ENCODE measurements at regions not wholly inside any gene's neighbourhood (a gene's known extent, or its start where the extent isn't known, plus 50 kb on each side); places are given as distances from the start of the nearest gene placed in this dataset.

DNA sequence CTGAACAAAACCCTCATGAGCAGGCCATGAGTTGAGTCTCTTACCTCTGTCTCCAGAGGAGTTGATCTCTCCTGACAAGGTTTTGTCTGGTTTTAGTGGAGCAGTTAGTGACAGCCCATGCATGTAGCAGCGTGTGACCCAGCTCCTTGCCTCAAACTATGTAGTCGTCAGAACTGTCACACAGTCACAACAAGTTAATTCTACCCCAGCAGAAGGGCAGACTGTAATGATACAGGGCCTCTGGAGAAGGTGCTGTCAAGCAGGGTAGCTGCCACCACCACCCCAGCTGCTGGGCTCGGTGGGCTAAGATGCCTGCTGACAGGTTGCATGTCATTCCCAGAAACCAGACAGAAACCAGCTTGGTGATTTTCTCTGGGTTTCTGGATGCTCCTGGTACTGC, 194.5 kb downstream of the PSAT1 start:
- Histone ChIP-seq H3K4me2 (ENCODE audit: low read depth, low read length, poor library complexity, severe bottlenecking) (no peak overlapping the region), H4K20me1 (ENCODE audit: insufficient read depth, low read length, poor library complexity, severe bottlenecking) (no peaks in the 10 kb centered on the region), H3F3A (ENCODE audit: low read depth) (no peaks in the 10 kb centered on the region), H3K9me2 (replicated peaks; ENCODE audit: low read depth, low read length) (no peaks in the 10 kb centered on the region), H3K9me3 (ENCODE audit: insufficient read depth, low read depth, low read length) (no peaks in the 10 kb centered on the region), H3K4me1 (ENCODE audit: insufficient read depth, low read length, poor library complexity, severe bottlenecking) (no peaks in the 10 kb centered on the region), H3K36me3 (ENCODE audit: insufficient read depth, low read length) (no peaks in the 10 kb centered on the region), H2AFZ (ENCODE audit: low read length) (no peak overlapping the region), H3K27me3 (ENCODE audit: insufficient read depth, low read length, poor library complexity, severe bottlenecking) (no peaks in the 10 kb centered on the region), H3K4me3 (ENCODE audit: low read length, poor library complexity, severe bottlenecking) (no peak overlapping the region), H3K9ac (ENCODE audit: low read depth, low read length, poor library complexity, severe bottlenecking) (no peak overlapping the region), H3K79me2 (ENCODE audit: insufficient read depth, low read length) (no peaks in the 10 kb centered on the region)
- TF ChIP-seq EZH2phosphoT487 (IDR thresholded peaks at IDR 0.05; ENCODE audit: borderline replicate concordance) = no peak
- TF ChIP-seq, protein P1, sequence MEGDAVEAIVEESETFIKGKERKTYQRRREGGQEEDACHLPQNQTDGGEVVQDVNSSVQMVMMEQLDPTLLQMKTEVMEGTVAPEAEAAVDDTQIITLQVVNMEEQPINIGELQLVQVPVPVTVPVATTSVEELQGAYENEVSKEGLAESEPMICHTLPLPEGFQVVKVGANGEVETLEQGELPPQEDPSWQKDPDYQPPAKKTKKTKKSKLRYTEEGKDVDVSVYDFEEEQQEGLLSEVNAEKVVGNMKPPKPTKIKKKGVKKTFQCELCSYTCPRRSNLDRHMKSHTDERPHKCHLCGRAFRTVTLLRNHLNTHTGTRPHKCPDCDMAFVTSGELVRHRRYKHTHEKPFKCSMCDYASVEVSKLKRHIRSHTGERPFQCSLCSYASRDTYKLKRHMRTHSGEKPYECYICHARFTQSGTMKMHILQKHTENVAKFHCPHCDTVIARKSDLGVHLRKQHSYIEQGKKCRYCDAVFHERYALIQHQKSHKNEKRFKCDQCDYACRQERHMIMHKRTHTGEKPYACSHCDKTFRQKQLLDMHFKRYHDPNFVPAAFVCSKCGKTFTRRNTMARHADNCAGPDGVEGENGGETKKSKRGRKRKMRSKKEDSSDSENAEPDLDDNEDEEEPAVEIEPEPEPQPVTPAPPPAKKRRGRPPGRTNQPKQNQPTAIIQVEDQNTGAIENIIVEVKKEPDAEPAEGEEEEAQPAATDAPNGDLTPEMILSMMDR (conservative IDR thresholded peaks at IDR 0.05; ENCODE audit: low read length) = no peak

DNA sequence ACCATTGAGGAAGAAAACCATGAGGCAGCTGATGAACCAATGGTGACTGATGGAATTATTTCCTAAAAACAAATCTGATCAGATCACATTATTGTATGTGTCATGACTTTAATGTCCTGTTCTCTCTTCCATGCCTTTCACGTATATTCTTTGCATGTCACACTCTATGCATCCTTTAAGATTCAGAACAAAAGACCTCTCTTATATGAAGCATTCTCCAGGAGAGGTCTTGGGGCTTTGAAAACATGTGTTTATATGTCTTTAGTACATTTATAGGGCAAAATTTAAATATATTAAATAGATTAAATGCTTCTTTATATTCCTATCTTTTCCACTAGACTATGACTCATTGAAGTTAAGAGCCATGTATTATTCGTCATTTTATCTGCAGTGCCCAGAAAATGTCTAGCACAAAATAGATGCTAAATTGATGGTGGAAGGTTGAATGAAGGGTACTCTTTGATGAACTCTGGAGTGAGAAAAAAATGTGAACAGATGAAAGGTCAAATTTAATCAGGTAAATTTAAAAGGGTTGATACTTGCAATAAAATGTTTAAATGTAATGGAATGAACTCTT, 196.3 kb downstream of the PSAT1 start:
- no peaks in the 10 kb centered on the region for H3K79me2 ChIP-seq (ENCODE audit: insufficient read depth, low read length)
- TF ChIP-seq EZH2phosphoT487 (IDR thresholded peaks at IDR 0.05; ENCODE audit: borderline replicate concordance) = no peak
- TF ChIP-seq, protein P1 (conservative IDR thresholded peaks at IDR 0.05; ENCODE audit: low read length) = no peak
- H3K9me2 ChIP-seq (replicated peaks; ENCODE audit: low read depth, low read length) = no peaks in the 10 kb centered on the region
- no peaks in the 10 kb centered on the region for H3F3A ChIP-seq (ENCODE audit: low read depth)
- no peaks in the 10 kb centered on the region for H3K27me3 ChIP-seq (ENCODE audit: insufficient read depth, low read length, poor library complexity, severe bottlenecking)
- H3K9ac ChIP-seq (ENCODE audit: low read depth, low read length, poor library complexity, severe bottlenecking) = no peak overlapping the region
- no peaks in the 10 kb centered on the region for H4K20me1 ChIP-seq (ENCODE audit: insufficient read depth, low read length, poor library complexity, severe bottlenecking)
- no peaks in the 10 kb centered on the region for H3K9me3 ChIP-seq (ENCODE audit: insufficient read depth, low read depth, low read length)
- H3K36me3 ChIP-seq (ENCODE audit: insufficient read depth, low read length) = no peaks in the 10 kb centered on the region
- no peaks in the 10 kb centered on the region for H3K4me1 ChIP-seq (ENCODE audit: insufficient read depth, low read length, poor library complexity, severe bottlenecking)
- H2AFZ ChIP-seq (ENCODE audit: low read length) = no peak overlapping the region
- no peak overlapping the region for H3K4me2 ChIP-seq (ENCODE audit: low read depth, low read length, poor library complexity, severe bottlenecking)
- no peak overlapping the region for H3K4me3 ChIP-seq (ENCODE audit: low read length, poor library complexity, severe bottlenecking)

DNA sequence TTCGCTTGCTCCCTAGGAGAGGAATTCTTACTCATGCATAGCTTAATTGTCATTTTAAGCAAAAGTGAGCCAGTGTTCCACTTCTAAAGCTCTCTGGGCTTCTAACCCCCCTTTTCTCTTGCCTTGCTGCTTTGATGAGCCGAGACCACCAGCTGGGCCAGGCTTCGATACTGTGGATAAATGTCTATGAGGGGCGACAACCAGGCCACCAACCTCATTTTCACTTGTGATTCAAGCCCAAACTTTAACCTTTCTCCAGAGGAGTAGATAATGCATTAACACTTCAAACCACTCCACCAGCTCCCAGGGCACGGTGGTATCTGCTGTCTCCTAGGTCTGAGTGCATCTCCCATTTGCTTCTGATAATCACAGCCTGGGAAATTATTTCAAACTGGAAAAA, 205.6 kb downstream of the PSAT1 start:
- Histone ChIP-seq H3F3A (ENCODE audit: low read depth) (no peaks in the 10 kb centered on the region), H3K9me2 (replicated peaks; ENCODE audit: low read depth, low read length) (no peaks in the 10 kb centered on the region), H3K27me3 (ENCODE audit: insufficient read depth, low read length, poor library complexity, severe bottlenecking) (no peaks in the 10 kb centered on the region), H3K4me1 (ENCODE audit: insufficient read depth, low read length, poor library complexity, severe bottlenecking) (no peaks in the 10 kb centered on the region), H3K4me3 (ENCODE audit: low read length, poor library complexity, severe bottlenecking) (no peak overlapping the region), H2AFZ (ENCODE audit: low read length) (no peak overlapping the region), H3K9me3 (ENCODE audit: insufficient read depth, low read depth, low read length) (no peaks in the 10 kb centered on the region), H4K20me1 (ENCODE audit: insufficient read depth, low read length, poor library complexity, severe bottlenecking) (no peaks in the 10 kb centered on the region), H3K4me2 (ENCODE audit: low read depth, low read length, poor library complexity, severe bottlenecking) (no peak overlapping the region), H3K79me2 (ENCODE audit: insufficient read depth, low read length) (no peaks in the 10 kb centered on the region), H3K36me3 (ENCODE audit: insufficient read depth, low read length) (no peaks in the 10 kb centered on the region), H3K9ac (ENCODE audit: low read depth, low read length, poor library complexity, severe bottlenecking) (no peak overlapping the region)
- TF ChIP-seq, protein P1 (conservative IDR thresholded peaks at IDR 0.05; ENCODE audit: low read length) = no peak
- TF ChIP-seq EZH2phosphoT487 (IDR thresholded peaks at IDR 0.05; ENCODE audit: borderline replicate concordance) = no peak
